Lower lobe of right lung (tissue), 2 donors: ENCODE measurements at regions not wholly inside any gene's neighbourhood (a gene's known extent, or its start where the extent isn't known, plus 50 kb on each side); places are given as distances from the start of the nearest gene placed in this dataset.

Source experiments
- ATAC-seq, 2 donors: fragments of 200-7000 bp; cut with Tn5 transposase; one replicate each; pipeline ENCODE4 v1.9.1; 2020 to 2022; ENCODE audit warnings: mild to moderate bottlenecking in 2 of 2, moderate library complexity in 2 of 2
- DNase-seq: peaks from one replicate; pipeline ENCODE4 v3.0.0-alpha.2; 2020
- H3K27ac ChIP-seq: fragments of 200-600 bp; one replicate; pipeline ENCODE4 v1.8.0; 2022
- H3K27me3 ChIP-seq: fragments of 200-600 bp; one replicate; pipeline ENCODE4 v1.8.0; 2022; ENCODE audit warnings: low read depth
- H3K36me3 ChIP-seq: fragments of 200-600 bp; one replicate; pipeline ENCODE4 v1.8.0; 2022; ENCODE audit warnings: mild to moderate bottlenecking
- H3K4me1 ChIP-seq: fragments of 200-600 bp; one replicate; pipeline ENCODE4 v1.8.0; 2022
- H3K4me3 ChIP-seq: fragments of 200-600 bp; one replicate; pipeline ENCODE4 v1.8.0; 2022; ENCODE audit warnings: mild to moderate bottlenecking
- H3K9me3 ChIP-seq: fragments of 200-600 bp; one replicate; pipeline ENCODE4 v1.8.0; 2022
- CTCF ChIP-seq: fragments of 200-600 bp; IDR thresholded peaks from one replicate; pipeline ENCODE4 v1.8.0; 2022; ENCODE audit warnings: antibody characterized with exemption, mild to moderate bottlenecking
- intact Hi-C: fragments of 100-400 bp; cut with DNase I; formaldehyde crosslinking; loops from one replicate; pipeline ENCODE4 v1.11.0; 2022
- donor health status: DM: no; HTN: yes; CAD: no; lungs with severe emphysema.

GRCh38 chr3:116601206-116601605, 108.4 kb upstream of the TUSC7 start:
- H3K4me1 ChIP-seq, result no peaks in the 10 kb centered on the region
- no peak for TF ChIP-seq CTCF
- DNase-seq, result no peak
- H3K27me3 ChIP-seq, result no peaks in the 10 kb centered on the region
- no peak overlapping the region for H3K4me3 ChIP-seq
- no peaks in the 10 kb centered on the region for H3K36me3 ChIP-seq
- ATAC-seq, result no peak
- intact Hi-C loops, result no loop called here
- H3K9me3 ChIP-seq, result no peaks in the 10 kb centered on the region
- H3K27ac ChIP-seq, result no peak overlapping the region

DNA sequence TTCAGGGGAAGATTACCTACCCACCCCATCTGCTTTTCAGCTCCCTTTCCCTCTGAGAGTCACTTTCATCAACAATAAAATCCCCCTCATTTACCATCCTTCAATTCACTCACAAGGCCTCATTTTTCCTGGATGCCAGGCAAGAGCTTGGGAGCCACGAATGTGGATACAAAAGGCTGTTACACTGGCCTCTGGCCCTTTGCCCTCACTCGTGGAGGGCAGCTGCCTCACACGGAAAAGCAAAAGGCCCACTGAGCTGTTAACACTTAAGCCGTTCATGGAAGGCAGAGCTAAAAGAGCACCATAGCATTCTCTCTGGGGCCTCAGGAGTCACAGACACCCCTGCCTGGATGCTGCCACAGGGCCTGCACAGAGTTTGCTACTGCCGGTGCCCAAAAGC, 102.4 kb upstream of the TUSC7 start:
- Histone ChIP-seq H3K27ac (no peak overlapping the region), H3K4me3 (no peak overlapping the region), H3K9me3 (no peaks in the 10 kb centered on the region), H3K4me1 (no peaks in the 10 kb centered on the region), H3K27me3 (no peaks in the 10 kb centered on the region), H3K36me3 (no peaks in the 10 kb centered on the region)
- intact Hi-C loops, result no loop called here
- no peak for ATAC-seq
- no peak for TF ChIP-seq CTCF
- DNase-seq, result no peak

DNA sequence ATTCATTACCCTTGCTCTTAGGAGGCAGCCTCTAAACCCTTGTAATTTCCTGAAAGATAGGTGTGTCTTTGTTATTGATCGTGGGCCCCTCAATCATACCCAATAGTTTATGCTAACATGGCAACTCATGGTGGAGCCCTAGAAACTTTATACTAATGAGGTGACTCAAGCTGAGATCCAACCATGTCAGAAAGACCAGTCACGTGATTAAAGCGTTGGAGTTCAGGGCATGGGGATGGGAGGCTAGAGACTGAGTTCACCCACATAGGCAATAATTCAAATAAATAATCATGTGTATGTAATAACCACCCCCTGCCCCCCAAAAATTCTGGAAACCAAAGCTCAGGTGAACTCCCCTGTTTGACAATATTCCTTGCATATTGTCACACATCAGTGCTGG, 99.5 kb upstream of the TUSC7 start:
- H3K4me3 ChIP-seq, result no peak overlapping the region
- intact Hi-C loops, result no loop called here
- H3K27ac ChIP-seq, result no peak overlapping the region
- H3K9me3 ChIP-seq, result no peaks in the 10 kb centered on the region
- TF ChIP-seq CTCF, result no peak
- no peak for ATAC-seq
- no peaks in the 10 kb centered on the region for H3K36me3 ChIP-seq
- no peak for DNase-seq
- H3K27me3 ChIP-seq, result no peaks in the 10 kb centered on the region
- no peaks in the 10 kb centered on the region for H3K4me1 ChIP-seq

- no peaks in the 10 kb centered on the region for H3K36me3 ChIP-seq
- ATAC-seq (no peak), DNase-seq (no peak)
- H3K9me3 ChIP-seq, result no peaks in the 10 kb centered on the region
- intact Hi-C loops, result no loop called here
- no peak overlapping the region for H3K27ac ChIP-seq
- no peaks in the 10 kb centered on the region for H3K27me3 ChIP-seq
- no peak for TF ChIP-seq CTCF
- H3K4me1 ChIP-seq, result no peaks in the 10 kb centered on the region
- no peak overlapping the region for H3K4me3 ChIP-seq
Observed at GRCh38 chr3:116614795-116615362, 94.7 kb upstream of the TUSC7 start.

GRCh38 chr3:116618138-116618537, 91.4 kb upstream of the TUSC7 start:
- Histone ChIP-seq H3K36me3 (no peaks in the 10 kb centered on the region), H3K4me1 (no peaks in the 10 kb centered on the region), H3K27me3 (no peaks in the 10 kb centered on the region), H3K9me3 (no peaks in the 10 kb centered on the region), H3K4me3 (no peak overlapping the region), H3K27ac (no peak overlapping the region)
- DNase-seq, result no peak
- no peak for ATAC-seq
- intact Hi-C loops, result no loop called here
- TF ChIP-seq CTCF, result no peak

DNA sequence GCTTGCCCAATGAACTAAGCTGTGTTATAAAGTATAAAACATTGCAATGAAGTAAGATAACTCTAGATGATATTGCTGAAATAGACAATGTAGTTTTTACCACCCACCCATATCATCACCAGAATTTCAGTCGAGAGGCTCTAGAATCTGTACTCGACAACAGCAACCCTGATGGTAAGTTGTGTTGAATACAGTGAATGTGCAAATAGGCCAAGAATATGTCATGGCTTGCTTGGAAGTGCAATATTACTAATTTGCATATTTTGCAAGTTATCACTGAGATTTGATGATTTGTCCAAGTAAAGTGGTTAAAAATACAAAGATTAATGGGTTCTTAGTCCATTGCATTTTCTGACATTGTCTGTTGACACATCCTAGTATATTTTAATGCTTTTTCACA, 90.6 kb upstream of the TUSC7 start:
- intact Hi-C loops, result no loop called here
- no peak for TF ChIP-seq CTCF
- no peak overlapping the region for H3K4me3 ChIP-seq
- H3K36me3 ChIP-seq, result no peaks in the 10 kb centered on the region
- ATAC-seq (no peak), DNase-seq (no peak)
- H3K27me3 ChIP-seq, result no peaks in the 10 kb centered on the region
- H3K27ac ChIP-seq, result no peak overlapping the region
- H3K4me1 ChIP-seq, result no peaks in the 10 kb centered on the region
- no peaks in the 10 kb centered on the region for H3K9me3 ChIP-seq
